ENCODE measurements at regions not wholly inside any gene's neighbourhood (a gene's known extent, or its start where the extent isn't known, plus 50 kb on each side); places are given as distances from the start of the nearest gene placed in this dataset.

- no peak for TF ChIP-seq GATA2 (IDR thresholded peaks at IDR 0.05; ENCODE audit: low read depth, low read length)
- TF ChIP-seq GATA3 (IDR thresholded peaks at IDR 0.05; ENCODE audit: low read depth, low read length): no peak
Measured at GRCh38 chr2:239853706-239854327, 171.3 kb downstream of the NDUFA10 start.

All from SH-SY5Y (cell line).